SU-DHL-6 (cell line): ENCODE measurements at regions not wholly inside any gene's neighbourhood (a gene's known extent, or its start where the extent isn't known, plus 50 kb on each side); places are given as distances from the start of the nearest gene placed in this dataset.

ENCODE experiments used
- H2AFZ ChIP-seq: fragments of 200-600 bp; sonication (generic); 2 replicates; pipeline ENCODE4 v1.6.1; 2014; ENCODE audit warnings: low read depth, mild to moderate bottlenecking, moderate library complexity, mixed read lengths, antibody characterized with exemption, low read length; ENCODE audit not compliant: severe bottlenecking
- H3F3A ChIP-seq: fragments of 200-600 bp; shearing (Covaris generic); 2 replicates; pipeline ENCODE4 v1.6.0; 2016; ENCODE audit warnings: antibody characterized with exemption, mild to moderate bottlenecking; ENCODE audit not compliant: insufficient read depth
- H3K27ac ChIP-seq: fragments of 200-600 bp; sonication (generic); 2 replicates; pipeline ENCODE4 v1.5.1; 2016; ENCODE audit warnings: low read depth, mild to moderate bottlenecking, low read length, moderate library complexity, mixed read lengths
- H3K27me3 ChIP-seq: fragments of 200-600 bp; sonication (generic), shearing (Covaris generic); 2 replicates; pipeline ENCODE4 v1.6.0; 2014; ENCODE audit warnings: mild to moderate bottlenecking, low read length
- H3K36me3 ChIP-seq: fragments of 200-600 bp; sonication (generic); 2 replicates; pipeline ENCODE4 v1.6.1; 2014; ENCODE audit warnings: mild to moderate bottlenecking, low read length, mixed read lengths
- H3K4me2 ChIP-seq: fragments of 300-600, 200-600 bp; shearing (Covaris generic), sonication (generic); 2 replicates; pipeline ENCODE4 v1.6.0; 2014; ENCODE audit warnings: low read length, low read depth, mild to moderate bottlenecking; ENCODE audit not compliant: poor library complexity, severe bottlenecking
- H3K4me3 ChIP-seq: fragments of 200-600 bp; sonication (generic); 2 replicates; pipeline ENCODE4 v1.5.1; 2014; ENCODE audit warnings: antibody characterized with exemption, low read length, mild to moderate bottlenecking, mixed read lengths; ENCODE audit not compliant: insufficient read depth, poor library complexity, severe bottlenecking
- H3K79me2 ChIP-seq: fragments of 200-600 bp; sonication (generic); 2 replicates; pipeline ENCODE4 v1.6.1; 2014; ENCODE audit warnings: mild to moderate bottlenecking, low read length, moderate library complexity; ENCODE audit not compliant: insufficient read depth
- H3K9ac ChIP-seq: fragments of 200-600 bp; sonication (generic); 2 replicates; pipeline ENCODE4 v1.7.0; 2014; ENCODE audit warnings: mild to moderate bottlenecking, low read length
- H3K9me2 ChIP-seq: fragments of 200-600 bp; sonication (generic); replicated peaks from 2 replicates; pipeline ENCODE4 v1.6.1; 2014; ENCODE audit warnings: low read length; ENCODE audit not compliant: insufficient read depth
- H3K9me3 ChIP-seq: fragments of 200-600 bp; sonication (generic); 2 replicates; pipeline ENCODE4 v1.6.1; 2014; ENCODE audit warnings: low read length, mixed read lengths; ENCODE audit not compliant: insufficient read depth
- H4K20me1 ChIP-seq: fragments of 200-600 bp; sonication (generic); 2 replicates; pipeline ENCODE4 v1.6.1; 2014; ENCODE audit warnings: low read depth, mild to moderate bottlenecking, antibody characterized with exemption, low read length, moderate library complexity, mixed read lengths
- CTCF ChIP-seq: fragments of 200-600 bp; sonication (generic); IDR thresholded peaks from one replicate; pipeline ENCODE4 v1.5.1; 2017; ENCODE audit warnings: antibody characterized with exemption, mild to moderate bottlenecking, low read length, moderate library complexity; ENCODE audit not compliant: insufficient read depth, poor library complexity, severe bottlenecking
- EZH2phosphoT487 ChIP-seq: fragments of 200-600 bp; sonication (generic), shearing (Covaris generic); conservative IDR thresholded peaks from 2 replicates; pipeline ENCODE4 v1.6.1; 2018; ENCODE audit warnings: mild to moderate bottlenecking, antibody characterized with exemption, low read length, moderate library complexity, mixed read lengths

- Histone ChIP-seq H3K4me2 (no peak overlapping the region), H4K20me1 (no peaks in the 10 kb centered on the region), H3K36me3 (no peaks in the 10 kb centered on the region), H3K79me2 (no peaks in the 10 kb centered on the region), H3K9ac (no peak overlapping the region), H2AFZ (no peak overlapping the region), H3K27ac (no peak overlapping the region), H3K4me3 (no peak overlapping the region), H3F3A (no peaks in the 10 kb centered on the region), H3K9me3 (no peaks in the 10 kb centered on the region), H3K9me2 (no peaks in the 10 kb centered on the region), H3K27me3 (no peaks in the 10 kb centered on the region)
- TF ChIP-seq CTCF (no peak), EZH2phosphoT487 (no peak)
These were observed 325.6 kb downstream of the SOX11 start for GRCh38 chr2:6017736-6018286.

GRCh38 chr2:6024229-6024628 lies 332.0 kb downstream of the SOX11 start:
- H2AFZ ChIP-seq: no peak overlapping the region
- H3K27ac ChIP-seq: no peak overlapping the region
- H4K20me1 ChIP-seq: no peaks in the 10 kb centered on the region
- no peaks in the 10 kb centered on the region for H3K36me3 ChIP-seq
- H3K4me3 ChIP-seq: no peak overlapping the region
- no peak overlapping the region for H3K4me2 ChIP-seq
- H3K9me2 ChIP-seq: no peaks in the 10 kb centered on the region
- no peaks in the 10 kb centered on the region for H3K9me3 ChIP-seq
- H3K79me2 ChIP-seq: no peaks in the 10 kb centered on the region
- H3K27me3 ChIP-seq: no peaks in the 10 kb centered on the region
- no peak for TF ChIP-seq CTCF
- no peak for TF ChIP-seq EZH2phosphoT487
- H3F3A ChIP-seq: no peaks in the 10 kb centered on the region
- H3K9ac ChIP-seq: no peak overlapping the region

- Histone ChIP-seq H3K4me2 (no peak overlapping the region), H3K27me3 (no peaks in the 10 kb centered on the region), H3K9me2 (no peaks in the 10 kb centered on the region), H3K27ac (no peak overlapping the region), H4K20me1 (no peaks in the 10 kb centered on the region), H3K9me3 (no peaks in the 10 kb centered on the region), H3K79me2 (no peaks in the 10 kb centered on the region), H2AFZ (no peak overlapping the region), H3K9ac (no peak overlapping the region), H3K4me3 (no peak overlapping the region), H3F3A (no peaks in the 10 kb centered on the region), H3K36me3 (no peaks in the 10 kb centered on the region)
- TF ChIP-seq CTCF: no peak
- no peak for TF ChIP-seq EZH2phosphoT487
These were observed 332.6 kb downstream of the SOX11 start for GRCh38 chr2:6024784-6025183.

GRCh38 chr2:6025391-6025790 lies 333.2 kb downstream of the SOX11 start:
- Histone ChIP-seq H3K4me3 (no peak overlapping the region), H2AFZ (no peak overlapping the region), H3F3A (no peaks in the 10 kb centered on the region), H3K79me2 (no peaks in the 10 kb centered on the region), H3K9me3 (no peaks in the 10 kb centered on the region), H3K9ac (no peak overlapping the region), H3K4me2 (no peak overlapping the region), H3K9me2 (no peaks in the 10 kb centered on the region), H4K20me1 (no peaks in the 10 kb centered on the region), H3K27me3 (no peaks in the 10 kb centered on the region), H3K27ac (no peak overlapping the region), H3K36me3 (no peaks in the 10 kb centered on the region)
- no peak for TF ChIP-seq EZH2phosphoT487
- no peak for TF ChIP-seq CTCF
